ENCODE measurements at regions not wholly inside any gene's neighbourhood (a gene's known extent, or its start where the extent isn't known, plus 50 kb on each side); places are given as distances from the start of the nearest gene placed in this dataset.

DNA sequence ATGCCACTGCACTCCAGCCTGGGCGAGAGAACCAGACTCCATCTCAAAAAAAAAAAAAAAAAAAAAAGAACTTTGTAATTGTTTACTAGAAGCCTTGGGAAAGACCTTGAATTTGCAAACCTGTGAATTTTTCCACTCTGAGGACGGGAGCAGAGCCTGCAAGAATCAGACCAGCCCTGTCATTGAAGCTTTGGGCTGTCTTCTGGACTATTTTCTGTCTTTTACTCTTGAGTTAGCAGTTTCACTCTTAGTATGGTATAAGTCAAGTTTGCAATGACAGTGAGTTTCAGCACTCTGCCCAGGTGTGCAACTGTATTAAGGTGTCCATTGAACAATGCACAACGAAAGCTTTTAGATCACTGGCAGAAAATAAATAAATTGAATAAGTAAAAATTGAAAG lies 81.4 kb upstream of the KRAS start:
- H3K27me3 ChIP-seq (ENCODE audit: control insufficient read depth, insufficient read depth, low read length), result no peaks in the 10 kb centered on the region
- 100% methylated on average over 1 of the region's 3 CpGs for WGBS (ENCODE audit: insufficient coverage, low lambda C conversion rate)
- no peak overlapping the region for H3K4me3 ChIP-seq (ENCODE audit: low read length)
- H3K9me3 ChIP-seq (ENCODE audit: control insufficient read depth, low read depth, low read length), result no peaks in the 10 kb centered on the region
- no peak overlapping the region for H3K27ac ChIP-seq (ENCODE audit: low read length)
- H3K4me1 ChIP-seq (ENCODE audit: control insufficient read depth, insufficient read depth, low read length), result no peaks in the 10 kb centered on the region
- H3K36me3 ChIP-seq (ENCODE audit: control insufficient read depth, insufficient read depth, low read length), result no peaks in the 10 kb centered on the region
- no peak for DNase-seq

GRCh38 chr12:25328072-25328712 lies 77.5 kb upstream of the KRAS start:
- no peak overlapping the region for H3K27ac ChIP-seq (ENCODE audit: low read length)
- H3K4me3 ChIP-seq (ENCODE audit: low read length), result no peak overlapping the region
- H3K4me1 ChIP-seq (ENCODE audit: control insufficient read depth, insufficient read depth, low read length), result no peaks in the 10 kb centered on the region
- no peaks in the 10 kb centered on the region for H3K9me3 ChIP-seq (ENCODE audit: control insufficient read depth, low read depth, low read length)
- no peaks in the 10 kb centered on the region for H3K27me3 ChIP-seq (ENCODE audit: control insufficient read depth, insufficient read depth, low read length)
- peak; percentile 86 to 91 for DNase-seq
- WGBS (ENCODE audit: insufficient coverage, low lambda C conversion rate), result 50% methylated on average over 2 of the region's 5 CpGs
- no peaks in the 10 kb centered on the region for H3K36me3 ChIP-seq (ENCODE audit: control insufficient read depth, insufficient read depth, low read length)

DNA sequence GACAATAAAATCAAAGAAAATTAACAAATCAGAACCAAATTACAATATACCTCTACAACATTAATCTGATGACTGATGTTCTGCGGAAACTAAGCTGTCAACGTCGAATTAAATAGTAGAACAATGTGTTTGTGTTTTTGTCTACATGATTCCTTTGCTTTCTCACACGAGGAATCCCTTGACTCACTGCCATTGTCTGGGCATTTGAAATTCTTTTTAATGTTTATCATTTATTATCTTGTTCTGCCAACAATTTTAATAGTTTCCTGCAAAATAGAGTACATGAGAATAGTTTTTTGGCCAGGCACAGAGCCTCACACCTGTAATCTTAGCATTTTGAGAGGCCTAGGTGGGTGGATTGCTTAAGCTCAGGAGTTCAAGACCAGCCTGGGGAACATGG lies 76.6 kb upstream of the KRAS start:
- H3K36me3 ChIP-seq (ENCODE audit: control insufficient read depth, insufficient read depth, low read length), result no peaks in the 10 kb centered on the region
- H3K27me3 ChIP-seq (ENCODE audit: control insufficient read depth, insufficient read depth, low read length), result no peaks in the 10 kb centered on the region
- no peaks in the 10 kb centered on the region for H3K4me1 ChIP-seq (ENCODE audit: control insufficient read depth, insufficient read depth, low read length)
- no peak overlapping the region for H3K4me3 ChIP-seq (ENCODE audit: low read length)
- no peak for DNase-seq
- no peak overlapping the region for H3K27ac ChIP-seq (ENCODE audit: low read length)
- H3K9me3 ChIP-seq (ENCODE audit: control insufficient read depth, low read depth, low read length), result no peaks in the 10 kb centered on the region
- 79% methylated on average over 4 of the region's 4 CpGs for WGBS (ENCODE audit: insufficient coverage, low lambda C conversion rate)

- WGBS (ENCODE audit: insufficient coverage, low lambda C conversion rate), result no CpG with 5 or more reads among the region's 2 CpGs
- Histone ChIP-seq H3K4me1 (ENCODE audit: control insufficient read depth, insufficient read depth, low read length) (no peaks in the 10 kb centered on the region), H3K27me3 (ENCODE audit: control insufficient read depth, insufficient read depth, low read length) (no peaks in the 10 kb centered on the region), H3K27ac (ENCODE audit: low read length) (no peak overlapping the region), H3K9me3 (ENCODE audit: control insufficient read depth, low read depth, low read length) (no peaks in the 10 kb centered on the region), H3K4me3 (ENCODE audit: low read length) (no peak overlapping the region), H3K36me3 (ENCODE audit: control insufficient read depth, insufficient read depth, low read length) (no peaks in the 10 kb centered on the region)
- no peak for DNase-seq
Measured at GRCh38 chr12:25326326-25326725, 75.6 kb upstream of the KRAS start.

GRCh38 chr12:25324861-25325260 lies 74.1 kb upstream of the KRAS start:
- H3K9me3 ChIP-seq (ENCODE audit: control insufficient read depth, low read depth, low read length), result no peaks in the 10 kb centered on the region
- H3K36me3 ChIP-seq (ENCODE audit: control insufficient read depth, insufficient read depth, low read length), result no peaks in the 10 kb centered on the region
- H3K4me3 ChIP-seq (ENCODE audit: low read length), result no peak overlapping the region
- no peak overlapping the region for H3K27ac ChIP-seq (ENCODE audit: low read length)
- no peaks in the 10 kb centered on the region for H3K27me3 ChIP-seq (ENCODE audit: control insufficient read depth, insufficient read depth, low read length)
- no peak for DNase-seq
- 80% methylated on average over 1 of the region's 2 CpGs for WGBS (ENCODE audit: insufficient coverage, low lambda C conversion rate)
- no peaks in the 10 kb centered on the region for H3K4me1 ChIP-seq (ENCODE audit: control insufficient read depth, insufficient read depth, low read length)

GRCh38 chr12:25323581-25323982 lies 72.9 kb upstream of the KRAS start:
- no peaks in the 10 kb centered on the region for H3K4me1 ChIP-seq (ENCODE audit: control insufficient read depth, insufficient read depth, low read length)

DNA sequence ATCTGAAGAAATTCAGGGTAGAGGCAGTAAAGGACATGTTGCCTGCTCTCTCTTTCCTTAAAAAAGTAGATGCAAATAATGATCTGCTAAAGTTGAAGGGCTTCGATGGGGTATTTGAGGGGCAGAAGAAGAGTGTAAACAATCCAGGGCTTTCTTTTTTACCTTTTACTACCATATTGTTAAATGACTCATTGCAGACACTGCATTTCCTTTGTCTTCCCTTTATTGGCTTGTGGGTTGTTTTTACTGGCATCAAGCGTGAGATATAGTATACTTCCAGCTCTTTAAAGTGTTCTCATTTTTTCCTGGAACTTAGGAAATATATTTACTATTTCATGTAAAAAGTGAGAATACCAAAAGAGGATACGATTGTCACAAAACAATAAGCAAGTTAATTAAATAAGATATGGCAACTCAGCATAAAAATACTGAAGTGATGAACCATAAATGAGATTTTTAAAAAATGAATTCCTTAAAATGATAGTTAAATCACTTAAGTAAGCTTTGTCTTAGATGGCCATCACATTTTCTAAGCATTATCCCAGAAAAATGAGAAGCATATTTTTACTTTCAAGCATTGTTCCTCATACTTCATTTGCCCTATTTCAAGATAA lies 72.3 kb upstream of the KRAS start:
- Histone ChIP-seq H3K36me3 (ENCODE audit: control insufficient read depth, insufficient read depth, low read length) (no peaks in the 10 kb centered on the region), H3K27ac (ENCODE audit: low read length) (no peak overlapping the region), H3K4me1 (ENCODE audit: control insufficient read depth, insufficient read depth, low read length) (no peaks in the 10 kb centered on the region), H3K4me3 (ENCODE audit: low read length) (no peak overlapping the region), H3K27me3 (ENCODE audit: control insufficient read depth, insufficient read depth, low read length) (no peaks in the 10 kb centered on the region), H3K9me3 (ENCODE audit: control insufficient read depth, low read depth, low read length) (no peaks in the 10 kb centered on the region)
- 10% methylated on average over 2 of the region's 3 CpGs for WGBS (ENCODE audit: insufficient coverage, low lambda C conversion rate)
- DNase-seq, result no peak

More at GRCh38 chr12:25323581-25323982, 72.9 kb upstream of the KRAS start:
- H3K9me3 ChIP-seq (ENCODE audit: control insufficient read depth, low read depth, low read length), result no peaks in the 10 kb centered on the region
- DNase-seq, result no peak
- WGBS (ENCODE audit: insufficient coverage, low lambda C conversion rate), result no CpG with 5 or more reads among the region's 2 CpGs
- no peak overlapping the region for H3K4me3 ChIP-seq (ENCODE audit: low read length)
- H3K27me3 ChIP-seq (ENCODE audit: control insufficient read depth, insufficient read depth, low read length), result no peaks in the 10 kb centered on the region
- H3K36me3 ChIP-seq (ENCODE audit: control insufficient read depth, insufficient read depth, low read length), result no peaks in the 10 kb centered on the region
- H3K27ac ChIP-seq (ENCODE audit: low read length), result no peak overlapping the region

DNA sequence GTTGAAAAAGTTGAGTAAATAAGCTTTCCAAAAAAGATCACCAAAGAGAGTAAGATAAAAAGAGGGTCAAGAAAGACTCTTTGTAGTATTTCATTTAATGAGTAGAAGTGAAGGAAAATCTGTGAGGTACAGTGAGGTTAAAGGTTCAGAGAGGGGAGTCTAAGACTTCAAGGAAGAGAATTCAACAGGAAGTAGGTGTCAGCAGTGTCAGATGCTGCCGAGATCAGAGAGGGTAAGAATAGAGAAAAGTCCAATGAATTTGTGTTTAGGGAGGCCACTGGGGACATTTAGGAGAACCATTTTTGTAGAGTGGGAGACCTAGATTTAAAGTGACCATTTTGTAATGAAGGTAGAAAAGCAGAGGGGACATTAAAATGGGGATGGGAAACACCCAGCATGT lies 71.6 kb upstream of the KRAS start:
- no peaks in the 10 kb centered on the region for H3K27me3 ChIP-seq (ENCODE audit: control insufficient read depth, insufficient read depth, low read length)
- no peaks in the 10 kb centered on the region for H3K9me3 ChIP-seq (ENCODE audit: control insufficient read depth, low read depth, low read length)
- WGBS (ENCODE audit: insufficient coverage, low lambda C conversion rate), result no CpG with 5 or more reads among the region's 1 CpG
- no peaks in the 10 kb centered on the region for H3K4me1 ChIP-seq (ENCODE audit: control insufficient read depth, insufficient read depth, low read length)
- no peak overlapping the region for H3K27ac ChIP-seq (ENCODE audit: low read length)
- no peak overlapping the region for H3K4me3 ChIP-seq (ENCODE audit: low read length)
- DNase-seq, result no peak
- no peaks in the 10 kb centered on the region for H3K36me3 ChIP-seq (ENCODE audit: control insufficient read depth, insufficient read depth, low read length)

DNA sequence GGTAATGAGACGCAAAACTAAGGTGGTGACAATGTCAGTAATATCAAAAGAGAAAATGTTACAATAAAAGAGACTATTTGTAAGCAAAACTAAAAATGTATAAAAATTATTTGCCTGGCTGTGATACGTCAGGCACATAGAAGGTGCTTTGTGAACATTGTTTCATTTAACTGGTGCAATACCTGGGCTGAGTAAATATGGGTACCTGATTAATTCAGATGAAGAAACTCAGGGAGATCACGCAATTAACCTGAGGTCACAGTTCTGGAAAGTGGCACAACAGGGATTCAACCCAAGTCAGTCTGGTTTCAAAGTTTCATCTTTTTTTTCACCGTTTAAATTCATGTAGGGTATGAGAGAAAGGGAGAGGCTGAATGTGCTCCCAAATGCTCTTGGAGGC lies 71.0 kb upstream of the KRAS start:
- no peak for DNase-seq
- Histone ChIP-seq H3K9me3 (ENCODE audit: control insufficient read depth, low read depth, low read length) (no peaks in the 10 kb centered on the region), H3K27ac (ENCODE audit: low read length) (no peak overlapping the region), H3K36me3 (ENCODE audit: control insufficient read depth, insufficient read depth, low read length) (no peaks in the 10 kb centered on the region), H3K4me1 (ENCODE audit: control insufficient read depth, insufficient read depth, low read length) (no peaks in the 10 kb centered on the region), H3K4me3 (ENCODE audit: low read length) (no peak overlapping the region), H3K27me3 (ENCODE audit: control insufficient read depth, insufficient read depth, low read length) (no peaks in the 10 kb centered on the region)
- 94% methylated on average over 3 of the region's 4 CpGs for WGBS (ENCODE audit: insufficient coverage, low lambda C conversion rate)

GRCh38 chr12:25320123-25321006 lies 69.6 kb upstream of the KRAS start:
- Histone ChIP-seq H3K4me3 (ENCODE audit: low read length) (no peak overlapping the region), H3K27me3 (ENCODE audit: control insufficient read depth, insufficient read depth, low read length) (no peaks in the 10 kb centered on the region), H3K9me3 (ENCODE audit: control insufficient read depth, low read depth, low read length) (no peaks in the 10 kb centered on the region), H3K4me1 (ENCODE audit: control insufficient read depth, insufficient read depth, low read length) (no peaks in the 10 kb centered on the region), H3K27ac (ENCODE audit: low read length) (no peak overlapping the region), H3K36me3 (ENCODE audit: control insufficient read depth, insufficient read depth, low read length) (no peaks in the 10 kb centered on the region)
- no peak for DNase-seq
- no CpG with 5 or more reads among the region's 5 CpGs for WGBS (ENCODE audit: insufficient coverage, low lambda C conversion rate)
